Posterior cingulate gyrus (tissue), 11 donors: ENCODE measurements at regions not wholly inside any gene's neighbourhood (a gene's known extent, or its start where the extent isn't known, plus 50 kb on each side); places are given as distances from the start of the nearest gene placed in this dataset.

Source experiments
- DNase-seq, 10 donors: peaks; one replicate each; pipeline versions ENCODE4 v3.0.0 to v3.0.0-alpha.2; 2020 to 2021; ENCODE audit warnings: mixed read lengths in 3 of 10
- intact Hi-C: fragments of 100-400 bp; cut with DNase I; formaldehyde crosslinking; loops from one replicate; pipeline ENCODE4 v1.15.1; 2023

DNA sequence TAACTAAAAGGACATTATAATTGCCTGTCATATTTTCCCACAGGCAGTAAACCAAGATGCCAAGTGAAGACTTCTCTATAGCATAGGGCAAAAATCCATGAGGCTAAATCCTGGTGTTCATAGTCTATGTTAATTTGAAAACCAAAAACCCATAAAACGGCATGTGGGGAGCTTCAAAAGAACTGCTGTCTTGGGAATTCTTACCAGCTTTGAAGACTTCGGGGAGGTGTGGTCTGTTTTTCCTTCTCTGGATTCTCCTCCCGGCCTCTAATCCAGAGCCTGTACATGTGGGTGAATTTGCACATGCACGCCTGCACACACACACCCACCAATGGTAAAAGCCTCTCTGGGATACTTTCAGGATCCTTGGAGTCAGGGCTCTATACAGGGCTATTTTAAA lies 61.9 kb upstream of the IFNG-AS1 start:
- DNase-seq = no peak
- intact Hi-C loops = no loop called here

DNA sequence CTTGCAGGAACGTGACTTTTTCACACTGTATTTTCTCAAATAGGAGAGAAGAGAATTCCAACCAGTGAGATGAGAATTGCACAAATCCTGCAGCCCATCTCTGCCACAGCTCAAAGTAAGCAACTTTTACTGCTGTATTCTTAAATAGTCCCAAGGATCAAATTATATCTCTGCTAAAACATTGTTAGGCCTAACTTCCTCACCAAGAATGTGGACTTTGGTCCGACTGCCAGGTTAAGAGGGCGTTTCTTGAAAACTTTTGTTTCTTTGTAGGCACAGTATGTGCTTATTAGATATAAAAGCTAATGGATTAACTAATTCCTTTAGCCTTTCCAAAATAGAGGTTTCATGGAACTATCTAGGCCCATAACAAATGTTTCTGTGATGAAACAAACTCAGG lies 61.4 kb upstream of the IFNG-AS1 start:
- no peak for DNase-seq
- intact Hi-C loops = no loop called here

DNA sequence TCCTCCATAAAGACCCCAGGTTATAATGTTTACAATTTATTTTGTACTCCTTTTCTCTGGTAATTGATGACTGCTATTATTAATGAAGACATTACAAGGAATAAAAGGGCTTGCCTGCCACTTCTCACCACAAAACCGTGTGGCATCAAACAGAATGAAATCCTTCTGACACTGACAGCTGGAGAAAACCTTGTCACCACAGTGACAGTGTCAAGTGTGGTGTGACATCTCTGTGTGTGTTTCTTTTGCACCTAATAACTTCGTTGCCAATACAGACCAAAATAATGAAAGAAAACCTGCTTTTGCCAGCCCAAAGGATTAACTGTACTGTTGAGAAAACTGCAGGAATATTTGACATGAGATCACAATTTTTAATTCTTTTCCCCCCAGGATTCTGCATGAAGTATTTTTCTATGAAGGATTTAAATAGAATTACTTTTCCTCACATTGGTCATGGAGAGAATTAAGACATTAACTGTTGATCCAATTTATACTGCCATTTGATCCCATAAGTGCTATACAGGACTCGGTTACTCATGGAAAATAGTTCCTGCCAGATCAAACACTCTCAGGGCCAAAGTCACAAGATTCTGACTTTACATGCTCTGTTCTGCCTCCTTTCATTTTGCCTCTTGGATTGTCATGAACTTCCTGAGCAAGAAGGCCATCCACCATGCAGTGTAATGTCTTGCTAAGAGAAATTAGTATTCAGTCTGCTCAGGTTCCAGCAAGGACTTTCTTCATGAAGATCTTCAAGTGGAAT lies 60.4 kb upstream of the IFNG-AS1 start:
- intact Hi-C loops = no loop called here
- no peak for DNase-seq

DNA sequence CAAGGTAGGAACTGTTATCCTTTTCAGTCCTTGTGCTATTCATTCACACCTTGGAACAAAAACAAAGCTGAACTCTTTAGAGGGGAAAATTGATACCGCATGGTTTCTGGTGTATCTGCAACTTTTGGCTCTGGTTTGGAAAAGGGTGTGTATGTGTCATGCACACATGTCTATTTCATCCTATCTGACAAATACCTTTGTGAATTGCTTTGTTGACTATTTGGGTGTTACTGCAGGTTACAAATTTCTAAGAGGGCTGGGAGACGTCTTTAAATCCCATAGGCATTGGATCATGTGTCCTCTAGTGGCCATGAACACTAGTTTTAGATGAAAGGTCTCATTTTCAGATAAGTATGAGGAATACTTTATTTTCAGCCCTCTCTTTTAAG lies 59.9 kb upstream of the IFNG-AS1 start:
- intact Hi-C loops = no loop called here

DNA sequence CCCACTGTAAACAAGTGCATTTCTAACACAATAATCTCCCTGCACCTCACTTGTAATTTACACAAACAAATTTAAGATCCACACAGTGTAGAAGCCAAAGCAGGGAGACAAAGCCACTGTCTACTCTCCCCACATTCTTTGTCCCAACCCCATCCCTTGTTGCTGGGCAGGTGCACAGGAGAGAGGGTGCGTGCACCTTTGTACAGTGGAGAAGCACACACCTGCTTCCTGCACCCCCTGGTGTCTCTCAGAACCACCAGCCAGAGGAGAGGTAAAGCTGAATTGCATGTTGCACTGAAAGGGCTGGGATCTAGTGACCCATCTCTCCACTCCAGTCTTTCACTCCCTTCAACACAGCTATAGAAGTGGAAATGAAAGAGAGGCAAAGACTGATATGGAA lies 51.4 kb upstream of the IFNG-AS1 start:
- intact Hi-C loops = no loop called here

More for the DNA sequence above, 59.9 kb upstream of the IFNG-AS1 start:
- DNase-seq = no peak

More for the DNA sequence above, 51.4 kb upstream of the IFNG-AS1 start:
- DNase-seq = no peak
